RPMI7951 (cell line): ENCODE measurements at regions not wholly inside any gene's neighbourhood (a gene's known extent, or its start where the extent isn't known, plus 50 kb on each side); places are given as distances from the start of the nearest gene placed in this dataset.
"Not testable (repeated sequence)": the region's sequence is repeated elsewhere in the genome, so short reads cannot be mapped to it uniquely, and the experiment has no call there.

Experiments used
- DNase-seq: peaks from one replicate; pipeline ENCODE4 v3.0.0-alpha.2; 2012; ENCODE audit warnings: low read depth

DNA sequence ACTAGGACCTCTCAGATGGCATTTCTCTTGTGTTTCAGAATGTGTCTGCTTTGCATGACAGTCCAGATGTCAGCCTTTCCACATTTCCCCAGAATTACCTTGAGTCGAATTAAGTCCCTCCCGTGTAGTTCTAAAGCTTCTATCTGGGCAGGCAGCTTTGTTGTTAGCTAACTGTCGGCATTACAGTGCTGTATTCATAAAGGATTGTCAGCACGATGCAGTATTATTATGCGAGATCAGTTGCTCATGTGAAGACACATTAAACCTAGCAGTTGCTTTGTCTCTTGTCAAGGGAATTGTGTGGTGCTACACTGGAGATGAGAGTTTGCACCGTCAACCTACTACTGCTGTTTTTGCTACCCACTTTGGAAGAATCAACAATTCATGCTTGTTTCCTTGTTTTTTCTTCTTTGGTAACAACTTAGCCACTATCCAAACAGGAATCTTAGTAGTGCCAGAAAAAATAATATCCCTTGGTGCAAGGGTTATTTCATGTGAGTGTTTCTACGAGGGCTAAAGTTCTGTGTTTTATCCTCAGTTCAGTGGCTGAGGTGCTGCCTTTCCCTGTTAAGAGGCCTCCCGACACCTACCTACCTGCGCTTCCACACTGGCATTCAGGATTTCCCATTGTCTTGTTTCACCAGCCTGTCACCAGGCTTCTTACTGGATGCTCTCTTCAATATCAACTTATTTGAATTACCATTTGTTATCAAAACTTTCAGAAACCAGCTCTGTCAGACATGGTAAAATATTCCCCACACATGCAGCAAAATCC is 297.9 kb upstream of the G2E3 start:
- no peak for DNase-seq

DNA sequence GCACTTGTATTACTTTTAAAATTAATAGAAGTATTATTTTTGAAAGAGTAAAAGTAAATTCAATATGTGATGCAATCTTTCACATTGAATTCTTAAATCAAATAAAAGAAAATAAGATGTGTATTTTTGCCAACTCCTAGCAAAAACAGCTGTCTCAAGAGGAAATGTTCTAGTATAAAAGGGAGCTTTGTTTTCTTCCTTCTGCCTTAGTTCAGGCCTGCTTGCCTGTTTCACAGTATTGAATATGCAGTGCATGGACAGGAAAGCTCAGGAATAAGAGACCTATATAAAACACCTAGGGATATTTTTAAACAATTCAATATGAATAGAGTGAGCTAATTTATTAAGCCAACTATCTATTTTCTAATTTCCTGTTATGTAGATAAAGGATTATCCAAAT is 294.8 kb upstream of the G2E3 start:
- no peak for DNase-seq

DNA sequence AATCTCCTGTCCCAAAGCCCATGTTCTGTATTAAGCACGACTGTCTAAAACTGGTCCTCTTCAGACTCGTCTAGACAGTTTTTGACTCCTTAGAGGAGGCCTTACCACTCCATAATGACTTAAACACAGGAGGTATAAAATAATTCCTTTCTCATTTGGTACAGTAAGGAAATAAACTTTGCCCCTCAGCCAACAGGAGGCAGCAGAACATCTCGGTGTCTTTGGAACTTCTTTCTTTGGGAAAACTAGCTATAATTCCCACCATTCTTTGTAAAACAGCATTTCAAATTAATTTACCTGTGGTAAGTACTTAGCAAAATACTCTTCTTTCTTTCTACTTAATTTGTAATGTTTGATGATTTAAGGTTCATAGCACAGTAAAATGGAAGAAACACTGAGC is 292.7 kb upstream of the G2E3 start:
- no peak for DNase-seq

DNA sequence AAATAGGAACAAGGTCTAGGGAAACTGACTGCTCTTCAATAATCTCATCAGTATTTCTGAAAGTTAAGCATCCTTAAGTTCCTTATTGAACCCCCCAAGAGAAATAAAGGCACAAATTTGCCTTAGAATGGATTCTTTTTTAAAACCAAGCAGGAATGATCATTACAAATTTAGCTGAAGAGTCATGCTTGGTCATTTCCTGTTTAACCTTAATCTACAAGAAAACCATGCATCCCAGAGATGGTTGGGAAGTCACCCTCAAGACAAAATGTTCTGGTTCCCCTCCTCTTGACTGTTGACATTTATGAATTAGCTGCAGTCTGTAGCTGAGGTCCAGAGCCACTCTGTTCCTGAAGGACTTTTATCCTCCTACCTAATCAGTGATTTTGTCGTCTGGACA is 291.8 kb upstream of the G2E3 start:
- peak; percentile 13 for DNase-seq

DNA sequence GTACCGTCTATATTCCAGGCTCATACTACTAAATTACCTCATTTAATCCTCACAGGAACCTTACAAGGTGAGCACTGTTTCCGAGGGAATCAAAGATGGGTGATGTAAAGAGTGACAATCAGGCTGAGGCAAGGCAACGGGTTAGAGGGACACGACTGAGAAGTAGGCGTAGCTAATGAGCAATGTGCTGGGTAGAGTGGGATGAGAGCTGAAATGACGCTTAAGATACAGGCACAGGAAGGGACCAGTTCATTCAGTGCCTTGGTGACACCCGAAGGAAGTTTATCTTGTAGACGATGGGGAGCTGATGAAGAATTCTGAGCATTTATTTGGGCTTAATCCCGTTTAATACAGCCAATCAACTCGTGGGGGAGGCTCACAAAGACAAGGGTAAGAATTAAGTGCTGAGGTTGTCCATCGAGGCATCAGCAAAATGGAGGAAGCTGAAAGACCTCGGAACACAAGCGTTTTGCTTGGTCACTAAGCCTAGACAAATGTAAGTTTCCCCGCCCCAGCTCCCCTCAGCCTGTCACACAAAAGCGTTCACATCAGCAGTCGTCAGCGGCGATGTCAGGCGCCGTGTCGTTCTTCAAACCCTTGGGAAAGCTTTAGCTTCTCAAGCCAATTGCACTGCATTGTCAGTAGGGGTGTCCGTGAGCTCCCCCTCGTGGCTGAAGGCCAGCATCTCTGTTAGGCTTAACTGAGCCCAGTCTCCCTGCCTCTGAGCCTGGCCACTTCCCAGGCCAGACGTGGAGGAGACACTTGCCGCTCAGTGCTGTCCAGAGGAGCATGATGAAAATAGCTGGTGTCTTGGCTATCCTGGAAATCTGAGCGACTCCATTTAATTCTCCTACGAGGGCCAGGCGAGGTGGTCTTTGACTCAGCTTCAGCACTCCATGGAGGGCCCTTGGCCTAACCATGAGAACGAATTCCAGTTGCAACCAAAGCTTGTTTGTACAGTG is 288.5 kb upstream of the G2E3 start:
- DNase-seq: peak; percentile 79

DNA sequence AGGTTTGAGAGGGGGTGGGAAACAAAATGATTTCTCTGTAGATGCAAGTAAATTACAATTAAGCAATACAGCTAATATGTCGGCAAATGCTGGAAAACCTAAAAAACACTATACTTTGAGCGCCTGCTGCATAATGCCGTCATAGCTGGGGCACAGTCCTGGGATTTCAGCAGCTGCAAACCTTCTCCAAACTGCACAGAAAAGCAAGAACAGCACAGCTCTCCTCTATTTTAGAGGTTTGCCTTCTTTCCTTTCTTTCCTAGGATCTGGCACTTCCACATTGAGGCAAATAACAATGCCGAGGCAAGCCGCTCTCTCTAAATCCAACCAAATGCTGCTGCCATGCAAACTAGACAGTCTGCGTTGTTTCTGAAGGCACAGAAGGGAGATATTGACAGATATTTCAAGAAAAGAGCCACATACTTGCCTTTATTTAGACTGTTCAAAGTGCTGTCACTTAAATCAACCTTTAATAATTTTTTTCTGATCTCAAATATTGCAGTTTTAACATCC is 287.1 kb upstream of the G2E3 start:
- DNase-seq: no peak

DNA sequence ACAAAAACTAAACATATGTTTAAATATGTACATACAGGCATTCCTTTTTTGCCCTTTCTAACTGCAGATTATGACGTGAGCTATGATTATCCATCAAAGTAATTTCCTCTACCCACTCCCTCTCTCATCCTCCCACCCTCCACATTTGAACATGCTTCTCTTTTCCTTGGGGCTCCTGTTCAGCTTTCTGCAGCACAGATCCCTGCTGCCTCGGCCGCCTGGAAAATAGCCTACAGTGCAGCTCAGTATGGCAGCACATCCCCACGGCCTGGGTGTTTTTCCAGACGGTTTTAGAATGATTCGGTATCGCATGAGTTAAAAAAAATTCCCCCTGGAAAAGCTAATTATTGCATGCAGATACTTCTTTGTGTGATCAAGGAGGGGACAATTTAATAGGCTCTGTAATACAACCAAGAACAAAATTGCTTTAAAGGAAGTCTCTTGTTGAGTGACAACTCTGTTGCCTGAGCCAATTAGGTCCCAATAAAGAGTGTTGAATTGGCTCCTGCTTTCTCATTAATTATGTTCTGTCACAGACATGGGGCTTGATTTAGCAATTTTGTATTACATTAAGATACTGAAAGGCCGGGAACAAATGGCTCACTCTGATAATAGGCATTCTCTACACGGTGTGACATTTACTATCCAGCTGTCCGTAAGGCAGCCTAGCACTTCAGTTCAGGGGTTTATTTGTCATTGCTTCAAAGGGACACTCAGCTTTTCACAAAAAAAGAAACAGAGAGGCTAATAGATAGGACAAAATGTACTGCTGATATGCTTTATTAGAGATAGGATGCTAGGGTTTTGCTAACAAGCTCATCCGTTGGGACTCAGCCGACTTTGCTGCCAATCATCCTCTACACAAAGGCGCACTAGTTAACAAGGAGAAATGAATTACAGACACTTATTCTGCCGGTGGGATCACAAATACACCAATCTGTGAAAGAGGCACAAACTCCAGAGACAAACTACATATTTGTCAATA is 285.8 kb upstream of the G2E3 start:
- DNase-seq: no peak

DNA sequence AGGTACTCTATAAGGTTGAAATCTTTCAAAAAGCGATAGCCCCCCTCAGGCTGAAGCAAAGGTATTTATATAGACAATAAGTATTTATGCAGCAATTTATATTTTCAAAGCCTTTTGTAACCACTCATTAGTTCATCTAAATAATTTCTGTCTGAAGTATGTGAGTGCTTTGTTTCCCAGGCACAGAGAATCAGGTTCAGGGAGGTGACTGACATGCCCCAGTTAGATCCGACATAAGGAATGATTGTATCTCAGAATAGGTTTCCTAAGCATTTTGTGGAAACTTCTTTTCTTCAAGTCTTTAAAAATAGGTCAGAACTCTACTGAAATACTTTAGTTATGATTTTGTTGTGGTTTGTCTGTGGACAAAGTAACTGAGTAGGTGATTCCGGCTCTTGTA is 283.4 kb upstream of the G2E3 start:
- no peak for DNase-seq

DNA sequence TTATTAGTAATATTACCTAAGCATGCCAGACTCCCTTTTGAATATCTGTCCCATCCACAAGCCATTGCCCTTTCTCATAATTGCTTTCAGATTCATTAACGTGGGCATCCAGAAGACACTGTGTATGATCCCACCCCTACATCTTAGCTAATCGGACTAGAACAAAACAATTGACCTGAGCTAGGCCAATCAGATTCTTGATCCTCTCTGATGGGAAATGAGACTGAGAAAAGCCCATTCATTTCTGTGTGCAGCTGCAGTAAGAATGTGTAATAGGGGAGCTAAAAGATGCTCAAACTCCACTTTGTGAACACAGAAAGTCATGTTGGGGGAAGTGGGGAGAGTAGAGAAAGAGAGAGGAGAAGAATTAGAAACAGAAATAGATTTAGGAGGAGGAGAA is 281.7 kb upstream of the G2E3 start:
- no peak for DNase-seq

DNA sequence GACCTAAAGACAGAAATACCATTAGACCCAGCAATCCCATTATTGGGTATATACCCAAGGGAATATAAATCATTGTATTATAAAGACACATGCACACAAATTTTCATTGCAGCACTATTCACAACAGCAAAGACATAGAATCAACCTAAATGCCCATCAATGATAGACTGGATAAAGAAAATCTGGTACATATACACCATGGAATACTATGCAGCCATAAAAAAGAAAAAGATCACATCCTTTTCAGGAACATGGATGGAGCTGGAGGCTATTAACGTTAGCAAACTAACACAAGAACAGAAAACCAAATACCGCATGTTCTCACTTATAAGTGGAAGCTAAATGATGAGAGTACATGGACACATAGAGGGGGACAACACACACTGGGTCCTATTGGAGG is 280.1 kb upstream of the G2E3 start:
- DNase-seq: not testable (repeated sequence)

DNA sequence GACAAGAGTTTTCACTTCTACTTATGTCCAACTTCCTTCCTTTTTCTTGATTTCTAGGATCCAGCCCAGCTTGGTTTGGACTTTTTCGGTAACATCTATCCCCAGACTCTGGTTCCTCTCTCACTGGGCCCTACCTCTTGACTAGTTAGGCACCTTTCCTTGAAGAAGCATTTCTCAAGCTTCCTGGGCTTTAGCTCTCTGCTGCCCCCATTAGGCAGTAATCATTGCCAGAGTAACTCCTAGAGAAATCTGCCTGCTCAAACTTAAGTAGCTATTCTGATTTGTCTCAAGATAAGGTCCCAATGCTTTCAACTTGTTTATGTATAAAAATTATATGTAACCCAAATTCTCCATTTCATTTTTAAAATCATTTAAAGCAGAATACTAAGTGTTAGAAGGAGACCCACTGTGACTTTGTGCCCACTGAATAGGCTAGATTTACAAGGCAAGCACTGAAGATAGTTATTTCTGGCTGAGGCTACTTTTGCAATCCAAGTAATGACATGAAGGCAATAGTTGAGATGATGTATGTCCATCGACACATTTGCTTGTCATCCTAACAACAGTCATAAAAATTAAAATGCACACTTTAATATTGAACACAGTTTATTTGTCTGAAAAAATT is 275.0 kb upstream of the G2E3 start:
- DNase-seq: peak; percentile 37

DNA sequence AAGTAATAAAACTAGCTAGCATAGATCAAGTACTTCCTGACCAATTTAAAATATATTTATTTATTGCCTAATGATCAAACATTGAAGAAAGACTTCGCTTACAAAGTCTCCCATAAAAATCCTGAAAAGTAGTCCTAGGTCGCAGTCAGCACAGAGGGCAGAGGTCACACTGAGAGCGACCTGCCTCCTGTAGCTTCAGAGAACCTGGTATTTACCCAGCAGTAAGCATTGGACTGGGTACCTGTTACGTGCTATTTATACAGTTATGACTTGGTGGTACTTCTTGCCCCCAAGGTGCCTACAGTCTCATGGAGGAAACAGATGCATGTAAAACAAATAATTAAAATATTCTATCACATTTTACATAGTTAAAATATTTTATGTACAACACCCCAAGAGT is 274.1 kb upstream of the G2E3 start:
- no peak for DNase-seq

DNA sequence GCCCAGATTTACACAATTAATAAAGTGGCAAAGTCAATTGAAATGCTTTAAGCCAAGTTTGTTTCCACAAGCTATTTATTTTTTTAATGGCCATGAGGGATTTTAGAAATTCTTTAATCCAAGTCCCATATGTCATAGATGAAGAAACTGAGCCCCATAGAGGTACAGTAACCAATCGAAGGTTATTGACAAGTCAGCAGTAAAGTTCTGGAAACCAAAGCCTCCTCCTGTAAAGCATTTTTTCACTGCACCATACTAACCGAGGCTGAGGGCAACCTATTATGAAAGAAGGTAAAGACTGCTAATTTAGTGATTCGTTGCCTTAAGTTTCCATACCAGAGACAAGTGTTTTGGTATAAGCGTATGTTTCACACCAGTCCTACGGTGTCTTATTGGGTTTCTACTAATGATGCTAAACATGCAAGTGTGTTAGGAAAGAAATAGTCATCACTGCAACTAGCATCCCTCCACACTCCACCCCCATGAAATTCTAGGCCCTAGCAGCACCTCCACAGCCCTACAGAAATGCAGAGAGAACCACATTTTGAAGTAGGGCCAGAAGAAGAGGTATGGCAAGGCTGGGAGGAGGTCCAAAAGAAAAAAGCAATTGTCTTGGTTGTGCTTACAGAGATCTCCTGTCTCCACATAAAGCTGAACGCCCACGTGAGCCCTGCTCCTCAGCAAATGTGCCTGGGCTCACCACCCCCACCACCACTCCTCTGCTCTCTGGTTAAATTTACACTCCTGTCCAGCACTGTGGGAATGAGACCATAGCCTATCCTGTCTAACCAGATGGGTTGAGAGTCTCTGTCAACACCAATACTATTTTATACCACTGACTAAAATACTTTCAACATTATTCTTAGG is 271.1 kb upstream of the G2E3 start:
- no peak for DNase-seq

DNA sequence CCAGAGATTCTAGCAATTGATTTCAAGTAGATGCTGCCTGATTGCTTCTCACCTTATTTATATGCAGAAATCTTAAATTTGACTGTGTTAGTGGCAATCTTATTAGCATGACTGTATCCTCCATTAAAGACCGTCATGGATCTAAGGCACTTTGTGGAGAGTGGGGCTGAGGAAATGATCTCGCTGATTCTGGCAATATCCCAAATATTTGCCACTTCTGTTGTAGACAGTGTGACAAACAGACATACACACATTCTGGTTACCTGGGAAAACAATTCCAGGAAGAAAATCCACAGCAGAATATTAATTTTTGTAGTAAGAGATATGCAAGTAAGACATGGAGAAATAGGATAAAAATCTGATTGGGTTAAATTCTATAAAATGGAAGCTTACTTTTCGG is 269.0 kb upstream of the G2E3 start:
- DNase-seq: no peak

DNA sequence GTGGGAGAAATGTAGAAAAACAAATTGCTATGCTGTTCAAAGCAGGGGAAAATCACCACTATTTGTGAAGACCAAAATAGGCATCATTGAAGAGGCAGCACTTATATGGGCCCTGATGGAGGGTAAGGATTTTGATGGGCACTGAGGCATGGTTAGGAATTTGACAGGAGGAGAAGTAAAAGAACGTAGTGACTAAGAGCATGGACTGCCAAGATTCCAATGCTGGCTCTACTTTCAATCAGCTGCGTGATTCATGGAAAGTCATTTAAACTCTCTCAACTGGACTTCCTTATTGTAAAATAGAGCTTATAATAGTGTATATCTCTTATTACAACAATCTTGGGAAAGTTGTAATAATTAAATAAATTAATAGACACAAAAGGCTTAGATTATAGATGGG is 267.7 kb upstream of the G2E3 start:
- DNase-seq: peak; percentile 53

DNA sequence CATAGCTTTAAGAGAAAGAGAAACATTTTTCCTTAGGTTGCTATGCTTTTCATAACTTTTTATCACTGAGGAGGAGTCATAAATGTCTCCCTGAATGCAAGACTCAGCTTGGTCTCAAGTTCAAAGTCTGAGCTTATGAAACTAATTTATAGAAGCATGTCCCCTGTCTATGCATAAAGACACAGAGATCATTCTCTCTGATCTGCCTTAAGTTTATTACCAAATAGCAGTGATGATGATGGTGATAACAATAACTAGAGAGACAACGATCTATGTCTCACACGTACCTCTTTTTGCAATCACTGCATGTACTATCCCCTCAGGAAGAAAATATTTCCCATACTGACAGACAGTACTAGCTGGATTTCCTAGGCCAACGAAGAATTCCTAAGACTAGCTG is 266.4 kb upstream of the G2E3 start:
- no peak for DNase-seq

DNA sequence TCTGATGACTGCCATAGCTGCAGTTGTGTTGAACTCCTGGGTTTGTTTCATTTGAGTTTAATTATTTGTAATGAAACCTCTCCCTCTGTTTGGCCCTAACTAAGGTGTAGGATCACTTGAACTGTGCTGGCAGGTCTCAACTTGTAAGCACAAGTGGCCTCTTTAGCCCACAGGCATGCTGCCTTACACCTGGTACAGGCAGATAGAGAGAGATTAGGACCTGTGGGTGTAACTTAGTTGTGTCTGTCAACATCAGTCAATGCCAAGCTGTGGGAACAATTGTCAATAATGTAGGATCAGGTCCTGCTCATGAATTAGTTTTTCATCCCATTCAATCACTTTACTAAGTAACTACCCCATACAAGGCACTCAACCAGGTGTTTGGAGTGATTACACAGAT is 263.0 kb upstream of the G2E3 start:
- DNase-seq: no peak

DNA sequence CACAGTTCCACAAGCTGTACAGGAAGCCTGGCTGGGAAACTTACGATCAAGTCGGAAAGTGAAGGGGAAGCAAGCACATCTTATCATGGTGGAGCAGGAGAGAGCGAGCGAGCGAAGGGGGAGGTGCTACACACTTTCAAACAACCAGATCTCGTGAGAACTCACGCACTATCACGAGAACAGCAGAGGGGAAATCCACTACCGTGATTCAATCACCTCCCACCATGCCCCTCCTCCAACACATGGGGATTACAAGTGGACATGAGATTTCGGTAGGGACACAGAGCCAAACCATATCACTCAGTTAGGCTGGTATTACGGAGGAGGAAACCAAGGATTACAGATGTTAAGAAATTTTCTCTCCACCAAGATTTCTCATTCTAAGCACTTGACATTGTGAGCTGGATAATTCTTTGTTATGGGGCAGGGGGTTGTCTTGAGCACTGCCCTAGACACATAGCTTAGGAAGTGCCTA is 262.0 kb upstream of the G2E3 start:
- peak; percentile 21 for DNase-seq

DNA sequence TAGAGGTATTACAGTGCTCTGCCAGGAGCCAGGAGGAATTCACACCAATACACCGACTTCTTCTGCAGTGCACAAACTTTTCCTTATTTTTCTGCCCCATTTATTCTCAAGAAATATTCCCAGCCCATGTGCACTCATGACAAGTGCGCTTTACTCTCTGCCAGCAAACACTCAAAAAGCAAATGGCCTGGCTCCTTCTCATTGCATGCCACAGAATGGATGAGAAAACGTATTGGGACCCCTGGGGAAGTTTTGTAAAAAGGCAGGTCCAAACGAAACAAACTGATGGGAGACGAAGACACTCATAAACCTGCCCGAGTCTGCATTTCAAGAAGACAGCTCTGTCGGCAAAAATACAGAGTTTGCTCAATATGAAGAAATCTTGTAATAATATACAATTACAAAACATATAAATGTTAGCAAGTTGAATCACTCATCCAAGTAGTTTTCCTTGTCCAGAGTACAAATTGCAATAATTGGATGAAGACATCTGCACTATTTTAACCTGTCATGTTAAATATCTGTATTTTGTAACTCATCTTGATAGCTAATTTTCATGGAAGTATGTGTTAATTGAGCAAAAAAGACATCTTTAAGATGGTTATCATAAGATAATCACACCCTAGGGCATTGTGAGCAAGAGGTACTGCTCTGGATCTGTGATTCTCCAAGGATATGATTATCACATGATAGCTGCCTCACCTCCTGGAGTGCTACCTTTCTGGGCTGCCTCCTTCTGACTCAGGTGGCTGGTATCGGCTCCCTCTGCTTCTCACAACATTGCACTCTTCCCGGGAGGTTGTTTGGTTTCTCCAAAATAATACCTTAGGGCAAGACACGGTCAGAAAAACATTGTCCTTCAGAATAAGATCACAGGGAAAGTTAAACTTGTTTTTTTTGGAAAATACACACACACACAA is 260.8 kb upstream of the G2E3 start:
- DNase-seq: no peak
